K562 (cell line): ENCODE measurements at regions not wholly inside any gene's neighbourhood (a gene's known extent, or its start where the extent isn't known, plus 50 kb on each side); places are given as distances from the start of the nearest gene placed in this dataset.

Experiments
- ATAC-seq: fragments of 200-7000 bp; cut with Tn5 transposase; 3 replicates; pipeline ENCODE4 v1.9.1; 2020; ENCODE audit warnings: moderate library complexity
- BruUV-seq: library from RNA; stranded (reverse); fragments of 400-500 nt; replicated peaks from 2 replicates; lab custom pipeline; 2021; lab: Mats Ljungman, UMichigan
- CTCF ChIA-PET: fragments of 300-600 bp; formaldehyde crosslinking; extraction: SDS; loops from one replicate; lab custom pipeline; 2021; ENCODE audit warnings: low intra/inter-chr PET ratio; lab: Yijun Ruan, JAX
- POLR2A ChIA-PET: fragments of 300-600, 350-650 bp; sonication (Branson Sonifier 250); formaldehyde crosslinking; extraction: SDS; loops from one replicate; lab custom pipeline; 2021; ENCODE audit warnings: antibody characterized with exemption, inconsistent platforms; lab: Yijun Ruan, JAX
- DNase-seq, 4 experiments: peaks; one replicate each; pipeline versions ENCODE4 v3.0.0 to v3.0.0-alpha.2; 2011 to 2018; ENCODE audit warnings: low spot score in 3 of 4, mixed read lengths in 3 of 4; ENCODE audit errors: extremely low read depth in 1 of 4
- FAIRE-seq: peaks from 2 replicates; lab custom pipeline; 2011; peaks lifted over from hg19 to GRCh38; lab: Jason Lieb, UNC
- H2AFZ ChIP-seq: 2 replicates; pipeline ENCODE4 v1.6.0; 2011; ENCODE audit warnings: low read depth, low read length, control low read depth, inconsistent platforms
- H3K27ac ChIP-seq: fragments of 200-600 bp; 3 replicates; pipeline ENCODE4 v1.8.0; 2011; ENCODE audit warnings: low read depth, mild to moderate bottlenecking, control low read depth, inconsistent platforms, low read length, moderate library complexity, mixed read lengths; ENCODE audit errors: extremely low read depth
- H3K27me3 ChIP-seq, 2 experiments: fragments of 300-600 bp in 1 of 2; 2 replicates in 1 of 2; 3 replicates in 1 of 2; pipeline versions ENCODE4 v1.6.0 to v1.8.0; 2011; ENCODE audit warnings: inconsistent platforms in 2 of 2, low read length in 2 of 2, mild to moderate bottlenecking in 1 of 2, mixed read lengths in 1 of 2, moderate library complexity in 1 of 2; ENCODE audit not compliant: control insufficient read depth in 2 of 2, insufficient read depth in 2 of 2
- H3K36me3 ChIP-seq: fragments of 300-600 bp; 3 replicates; pipeline ENCODE4 v1.8.0; 2011; ENCODE audit warnings: mild to moderate bottlenecking, low read length, inconsistent platforms; ENCODE audit not compliant: control insufficient read depth, insufficient read depth
- H3K4me1 ChIP-seq, 2 experiments: fragments of 200-600 bp in 1 of 2; replicated peaks in 1 of 2; 2 replicates in 1 of 2; 3 replicates in 1 of 2; pipeline versions ENCODE4 v1.5.1 to v1.8.0; 2011; ENCODE audit warnings: inconsistent platforms in 2 of 2, low read length in 2 of 2, mild to moderate bottlenecking in 1 of 2, mixed read lengths in 1 of 2, moderate library complexity in 1 of 2; ENCODE audit not compliant: control insufficient read depth in 2 of 2, insufficient read depth in 2 of 2
- H3K4me2 ChIP-seq: 2 replicates; pipeline ENCODE4 v1.6.1; 2011; ENCODE audit warnings: low read length, control low read depth, inconsistent platforms, mixed read lengths; ENCODE audit not compliant: insufficient read depth
- H3K4me3 ChIP-seq: fragments of 200-600 bp; sonication (generic), shearing (Covaris generic); 2 replicates; pipeline ENCODE4 v1.5.1; 2016; ENCODE audit warnings: control low read depth, inconsistent platforms
- H3K79me2 ChIP-seq: fragments of 200-600 bp; 3 replicates; pipeline ENCODE4 v1.8.0; 2011; ENCODE audit warnings: low read length, inconsistent platforms; ENCODE audit not compliant: control insufficient read depth, insufficient read depth
- H3K9ac ChIP-seq, 2 experiments: 2 replicates each; pipeline versions ENCODE4 v1.6.0 to v1.6.1; 2011; ENCODE audit warnings: low read depth in 2 of 2, low read length in 2 of 2, control low read depth in 1 of 2, inconsistent platforms in 1 of 2, mild to moderate bottlenecking in 1 of 2, mixed read lengths in 1 of 2; ENCODE audit not compliant: insufficient read depth in 1 of 2
- H3K9me1 ChIP-seq: one replicate; pipeline ENCODE4 v1.6.0; 2011; ENCODE audit warnings: inconsistent platforms, mild to moderate bottlenecking, low read length, moderate library complexity; ENCODE audit not compliant: control insufficient read depth, insufficient read depth
- H3K9me3 ChIP-seq: replicated peaks from 2 replicates; pipeline ENCODE4 v1.5.1; 2011; ENCODE audit warnings: low read depth, low read length, inconsistent platforms; ENCODE audit not compliant: control insufficient read depth, insufficient read depth
- H4K20me1 ChIP-seq: replicated peaks from 2 replicates; pipeline ENCODE4 v1.6.1; 2011; ENCODE audit warnings: low read length, inconsistent platforms, mixed read lengths; ENCODE audit not compliant: control insufficient read depth, insufficient read depth
- ZNF12 ChIP-seq: sonication (generic); formaldehyde crosslinking; IDR thresholded peaks from 2 replicates; pipeline ENCODE4 v1.4.0; 2020; ENCODE audit warnings: mild to moderate bottlenecking, missing genetic modification reagents
- ZNF263 ChIP-seq: sonication (generic); formaldehyde crosslinking; IDR thresholded peaks from 2 replicates; pipeline ENCODE4 v1.8.0; 2022; ENCODE audit warnings: mild to moderate bottlenecking, missing genetic modification reagents, borderline replicate concordance
- ZNF589 ChIP-seq: fragments of 200-800 bp; sonication (Bioruptor generic); IDR thresholded peaks from 2 replicates; pipeline ENCODE4 v1.6.1; 2016; ENCODE audit warnings: low read depth, missing genetic modification characterization, missing compliant biosample characterization
- whole genome bisulfite sequencing: fragments of 100-300 bp; shearing (Covaris generic); methylation state at CpG from one replicate; pipeline ENCODE4 v1.1.6; 2016; ENCODE audit warnings: low coverage, mixed read lengths; ENCODE audit not compliant: insufficient coverage; ENCODE audit errors: missing lambda C conversion rate; 5-methylcytosine and 5-hydroxymethylcytosine counted together
- in situ Hi-C: fragments of 300-500 bp; cut with MboI; formaldehyde crosslinking; loops from 4 replicates; pipeline ENCODE4 v1.15.0; 2018; ENCODE audit warnings: inconsistent platforms, mixed read lengths
- intact Hi-C: fragments of 100-400 bp; cut with micrococcal nuclease; formaldehyde crosslinking; loops from 2 replicates; pipeline ENCODE4 v1.14.2; 2022
- TF ChIP-seq, protein P1 (sequence below): fragments of 450-650 bp; IDR thresholded peaks from 2 replicates; pipeline ENCODE4 v1.6.1; 2016; ENCODE audit warnings: mild to moderate bottlenecking, moderate library complexity

DNA sequence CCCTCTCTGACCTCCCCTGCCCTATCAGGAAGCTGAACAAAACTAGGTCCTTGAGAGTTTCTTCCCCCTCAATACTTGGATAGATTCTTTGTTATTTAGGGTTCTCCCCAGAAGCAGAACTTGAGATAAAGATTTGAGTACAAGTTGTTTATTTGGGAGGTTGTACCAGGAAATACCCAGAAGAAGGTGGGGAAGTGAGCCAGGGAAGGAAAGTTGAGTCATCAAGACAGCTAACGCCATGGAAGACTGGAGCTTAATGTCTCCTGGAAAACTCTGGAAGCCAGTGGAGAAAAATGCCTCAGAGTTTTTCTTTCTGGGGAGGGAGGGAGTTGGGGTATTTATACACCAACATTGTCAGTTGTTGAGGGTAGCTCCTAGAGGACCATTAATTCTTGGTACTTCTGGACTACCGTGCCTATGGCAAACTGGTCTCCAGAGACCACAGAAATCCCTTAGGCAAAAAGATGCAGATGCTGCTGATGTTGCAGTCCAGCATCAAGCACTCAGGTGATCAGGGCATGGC lies 102.6 kb upstream of the ZFP64 start:
- intact Hi-C loops (no loop called here), in situ Hi-C loops (no loop called here)
- H4K20me1 ChIP-seq: no peaks in the 10 kb centered on the region
- H3K9me3 ChIP-seq: no peaks in the 10 kb centered on the region
- WGBS: 36% methylated on average over 2 of the region's 2 CpGs
- H3K27me3 ChIP-seq: no peaks in the 10 kb centered on the region; a peak in 1 of 5 replicates
- no peak overlapping the region for H3K27ac ChIP-seq
- POLR2A ChIA-PET: interaction anchor here (0.6 to 2.1 kb wide), 3 partner anchors 11 to 1818 kb away, joined by 3 to 4 read pairs (median 3); no protein-coding TSS in a partner anchor
- no peaks in the 10 kb centered on the region for H3K9me1 ChIP-seq
- H3K9ac ChIP-seq: no peak overlapping the region
- no TSS peak for BruUV-seq
- TF ChIP-seq ZNF12 (CRISPR knock-in tag): no peak
- no peak for TF ChIP-seq ZNF263 (CRISPR knock-in tag)
- no peak for TF ChIP-seq ZNF589 (CRISPR knock-in tag)
- no peak overlapping the region for H3K4me3 ChIP-seq
- CTCF ChIA-PET: no interaction called here
- H3K79me2 ChIP-seq: no peaks in the 10 kb centered on the region
- no peaks in the 10 kb centered on the region for H3K36me3 ChIP-seq
- no peaks in the 10 kb centered on the region; a peak in 1 of 5 replicates for H3K4me1 ChIP-seq
- H3K4me2 ChIP-seq: no peak overlapping the region
- DNase-seq: no peak
- no peak for ATAC-seq
- no peak for FAIRE-seq
- no peak overlapping the region for H2AFZ ChIP-seq

- intact Hi-C loops: no loop called here
- no peak overlapping the region for H3K9ac ChIP-seq
- H2AFZ ChIP-seq: peak overlapping the region; percentile 17; the same call in 1 of the 2 replicates
- no peaks in the 10 kb centered on the region for H3K27me3 ChIP-seq
- H4K20me1 ChIP-seq: no peaks in the 10 kb centered on the region
- H3K9me1 ChIP-seq: no peaks in the 10 kb centered on the region
- no peak overlapping the region; the same call in 1 of the 2 replicates for H3K4me2 ChIP-seq
- ChIA-PET CTCF (no interaction called here), POLR2A (no interaction called here)
- no peaks in the 10 kb centered on the region for H3K79me2 ChIP-seq
- in situ Hi-C loops: no loop called here
- no peak overlapping the region for H3K27ac ChIP-seq
- no peaks in the 10 kb centered on the region for H3K36me3 ChIP-seq
- no peak for FAIRE-seq
- DNase-seq: peak in 1 of 4 experiments; percentile 7
- no TSS peak for BruUV-seq
- no peaks in the 10 kb centered on the region for H3K9me3 ChIP-seq
- no peaks in the 10 kb centered on the region; a peak in 1 of 5 replicates for H3K4me1 ChIP-seq
- no peak overlapping the region for H3K4me3 ChIP-seq
- 22% methylated on average over 9 of the region's 12 CpGs for WGBS
- ATAC-seq: peak; percentile 73
- TF ChIP-seq, protein P1, sequence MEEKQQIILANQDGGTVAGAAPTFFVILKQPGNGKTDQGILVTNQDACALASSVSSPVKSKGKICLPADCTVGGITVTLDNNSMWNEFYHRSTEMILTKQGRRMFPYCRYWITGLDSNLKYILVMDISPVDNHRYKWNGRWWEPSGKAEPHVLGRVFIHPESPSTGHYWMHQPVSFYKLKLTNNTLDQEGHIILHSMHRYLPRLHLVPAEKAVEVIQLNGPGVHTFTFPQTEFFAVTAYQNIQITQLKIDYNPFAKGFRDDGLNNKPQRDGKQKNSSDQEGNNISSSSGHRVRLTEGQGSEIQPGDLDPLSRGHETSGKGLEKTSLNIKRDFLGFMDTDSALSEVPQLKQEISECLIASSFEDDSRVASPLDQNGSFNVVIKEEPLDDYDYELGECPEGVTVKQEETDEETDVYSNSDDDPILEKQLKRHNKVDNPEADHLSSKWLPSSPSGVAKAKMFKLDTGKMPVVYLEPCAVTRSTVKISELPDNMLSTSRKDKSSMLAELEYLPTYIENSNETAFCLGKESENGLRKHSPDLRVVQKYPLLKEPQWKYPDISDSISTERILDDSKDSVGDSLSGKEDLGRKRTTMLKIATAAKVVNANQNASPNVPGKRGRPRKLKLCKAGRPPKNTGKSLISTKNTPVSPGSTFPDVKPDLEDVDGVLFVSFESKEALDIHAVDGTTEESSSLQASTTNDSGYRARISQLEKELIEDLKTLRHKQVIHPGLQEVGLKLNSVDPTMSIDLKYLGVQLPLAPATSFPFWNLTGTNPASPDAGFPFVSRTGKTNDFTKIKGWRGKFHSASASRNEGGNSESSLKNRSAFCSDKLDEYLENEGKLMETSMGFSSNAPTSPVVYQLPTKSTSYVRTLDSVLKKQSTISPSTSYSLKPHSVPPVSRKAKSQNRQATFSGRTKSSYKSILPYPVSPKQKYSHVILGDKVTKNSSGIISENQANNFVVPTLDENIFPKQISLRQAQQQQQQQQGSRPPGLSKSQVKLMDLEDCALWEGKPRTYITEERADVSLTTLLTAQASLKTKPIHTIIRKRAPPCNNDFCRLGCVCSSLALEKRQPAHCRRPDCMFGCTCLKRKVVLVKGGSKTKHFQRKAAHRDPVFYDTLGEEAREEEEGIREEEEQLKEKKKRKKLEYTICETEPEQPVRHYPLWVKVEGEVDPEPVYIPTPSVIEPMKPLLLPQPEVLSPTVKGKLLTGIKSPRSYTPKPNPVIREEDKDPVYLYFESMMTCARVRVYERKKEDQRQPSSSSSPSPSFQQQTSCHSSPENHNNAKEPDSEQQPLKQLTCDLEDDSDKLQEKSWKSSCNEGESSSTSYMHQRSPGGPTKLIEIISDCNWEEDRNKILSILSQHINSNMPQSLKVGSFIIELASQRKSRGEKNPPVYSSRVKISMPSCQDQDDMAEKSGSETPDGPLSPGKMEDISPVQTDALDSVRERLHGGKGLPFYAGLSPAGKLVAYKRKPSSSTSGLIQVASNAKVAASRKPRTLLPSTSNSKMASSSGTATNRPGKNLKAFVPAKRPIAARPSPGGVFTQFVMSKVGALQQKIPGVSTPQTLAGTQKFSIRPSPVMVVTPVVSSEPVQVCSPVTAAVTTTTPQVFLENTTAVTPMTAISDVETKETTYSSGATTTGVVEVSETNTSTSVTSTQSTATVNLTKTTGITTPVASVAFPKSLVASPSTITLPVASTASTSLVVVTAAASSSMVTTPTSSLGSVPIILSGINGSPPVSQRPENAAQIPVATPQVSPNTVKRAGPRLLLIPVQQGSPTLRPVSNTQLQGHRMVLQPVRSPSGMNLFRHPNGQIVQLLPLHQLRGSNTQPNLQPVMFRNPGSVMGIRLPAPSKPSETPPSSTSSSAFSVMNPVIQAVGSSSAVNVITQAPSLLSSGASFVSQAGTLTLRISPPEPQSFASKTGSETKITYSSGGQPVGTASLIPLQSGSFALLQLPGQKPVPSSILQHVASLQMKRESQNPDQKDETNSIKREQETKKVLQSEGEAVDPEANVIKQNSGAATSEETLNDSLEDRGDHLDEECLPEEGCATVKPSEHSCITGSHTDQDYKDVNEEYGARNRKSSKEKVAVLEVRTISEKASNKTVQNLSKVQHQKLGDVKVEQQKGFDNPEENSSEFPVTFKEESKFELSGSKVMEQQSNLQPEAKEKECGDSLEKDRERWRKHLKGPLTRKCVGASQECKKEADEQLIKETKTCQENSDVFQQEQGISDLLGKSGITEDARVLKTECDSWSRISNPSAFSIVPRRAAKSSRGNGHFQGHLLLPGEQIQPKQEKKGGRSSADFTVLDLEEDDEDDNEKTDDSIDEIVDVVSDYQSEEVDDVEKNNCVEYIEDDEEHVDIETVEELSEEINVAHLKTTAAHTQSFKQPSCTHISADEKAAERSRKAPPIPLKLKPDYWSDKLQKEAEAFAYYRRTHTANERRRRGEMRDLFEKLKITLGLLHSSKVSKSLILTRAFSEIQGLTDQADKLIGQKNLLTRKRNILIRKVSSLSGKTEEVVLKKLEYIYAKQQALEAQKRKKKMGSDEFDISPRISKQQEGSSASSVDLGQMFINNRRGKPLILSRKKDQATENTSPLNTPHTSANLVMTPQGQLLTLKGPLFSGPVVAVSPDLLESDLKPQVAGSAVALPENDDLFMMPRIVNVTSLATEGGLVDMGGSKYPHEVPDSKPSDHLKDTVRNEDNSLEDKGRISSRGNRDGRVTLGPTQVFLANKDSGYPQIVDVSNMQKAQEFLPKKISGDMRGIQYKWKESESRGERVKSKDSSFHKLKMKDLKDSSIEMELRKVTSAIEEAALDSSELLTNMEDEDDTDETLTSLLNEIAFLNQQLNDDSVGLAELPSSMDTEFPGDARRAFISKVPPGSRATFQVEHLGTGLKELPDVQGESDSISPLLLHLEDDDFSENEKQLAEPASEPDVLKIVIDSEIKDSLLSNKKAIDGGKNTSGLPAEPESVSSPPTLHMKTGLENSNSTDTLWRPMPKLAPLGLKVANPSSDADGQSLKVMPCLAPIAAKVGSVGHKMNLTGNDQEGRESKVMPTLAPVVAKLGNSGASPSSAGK: peak; percentile 26; the same call in 1 of the 2 replicates
Measured at GRCh38 chr20:52291109-52291508, 99.5 kb upstream of the ZFP64 start.
